Psoas muscle (tissue), 7 donors: ENCODE measurements at regions not wholly inside any gene's neighbourhood (a gene's known extent, or its start where the extent isn't known, plus 50 kb on each side); places are given as distances from the start of the nearest gene placed in this dataset.

Experiments
- ATAC-seq, 4 donors: fragments of 200-7000 bp; cut with Tn5 transposase; one replicate each; pipeline ENCODE4 v1.9.1; 2020; ENCODE audit warnings: moderate library complexity in 3 of 4, mild to moderate bottlenecking in 2 of 4
- DNase-seq, 2 donors: peaks; one replicate each; pipeline ENCODE4 v3.0.0-alpha.2; 2020
- H3K27ac ChIP-seq: fragments of 200-600 bp; one replicate; pipeline ENCODE4 v1.8.0; 2022
- H3K27me3 ChIP-seq, 3 donors: fragments of 200-600 bp in 1 of 3; one replicate each; pipeline versions ENCODE4 v1.6.1 to v1.8.0; 2013 to 2022; ENCODE audit warnings: low read length in 2 of 3, mild to moderate bottlenecking in 2 of 3, moderate library complexity in 1 of 3; ENCODE audit not compliant: insufficient read depth in 3 of 3
- H3K36me3 ChIP-seq, 2 donors: fragments of 200-600 bp in 1 of 2; one replicate each; pipeline versions ENCODE4 v1.6.1 to v1.8.0; 2013 to 2022; ENCODE audit warnings: low read depth in 1 of 2, mild to moderate bottlenecking in 1 of 2, moderate library complexity in 1 of 2; ENCODE audit not compliant: insufficient read depth in 1 of 2
- H3K4me1 ChIP-seq: fragments of 200-600 bp; one replicate; pipeline ENCODE4 v1.8.0; 2022
- H3K4me3 ChIP-seq: fragments of 200-600 bp; one replicate; pipeline ENCODE4 v1.8.0; 2022; ENCODE audit warnings: mild to moderate bottlenecking
- H3K9me3 ChIP-seq: fragments of 200-600 bp; one replicate; pipeline ENCODE4 v1.8.0; 2022
- CTCF ChIP-seq: fragments of 200-600 bp; IDR thresholded peaks from one replicate; pipeline ENCODE4 v1.8.0; 2022; ENCODE audit warnings: antibody characterized with exemption
- WGBS, 3 donors: extraction: QIAGEN DNeasy Blood & Tissue Kit; methylation state at CpG; one replicate each; pipeline versions ENCODE4 v1.1.6 to v1.1.7; 2013; 5-methylcytosine and 5-hydroxymethylcytosine counted together
- intact Hi-C, 2 donors: fragments of 100-400 bp; cut with DNase I; formaldehyde crosslinking; loops; one replicate each; pipeline versions ENCODE4 v1.11.0 to v1.14.2; 2022
- donor health status: healthy with polysubstance abuse.
- donor health status: DM: no; HTN: no; CAD: no; lungs with moderate emphysema.
- donor health status: Bipolar disorder and iron deficiency.
- donor health status: healthy.
- donor health status: DM: yes; HTN: yes; CAD: no.
- donor health status: DM: no; HTN: no; CAD: no.
- donor health status: DM: yes; HTN: yes; CAD: no.

- no peak for DNase-seq
Measured at GRCh38 chr5:73230264-73231245, 57.6 kb downstream of the TMEM174 start.

GRCh38 chr5:73229271-73229670 is 56.3 kb downstream of the TMEM174 start:
- intact Hi-C loops = no loop called here
- no peak for ATAC-seq
- Histone ChIP-seq H3K4me3 (no peak overlapping the region), H3K27me3 (peaks cover 8 to 53% (median 9%) of the 10 kb centered on the region in 3 donors), H3K36me3 (no peaks in the 10 kb centered on the region), H3K4me1 (peaks cover 4% of the 10 kb centered on the region), H3K9me3 (no peaks in the 10 kb centered on the region), H3K27ac (no peak overlapping the region)
- WGBS, 3 donors = 83 to 97% (median 89%) methylated on average over 1 of the region's 1 CpG
- no peak for DNase-seq
- no peak for TF ChIP-seq CTCF

More at GRCh38 chr5:73230264-73231245, 57.6 kb downstream of the TMEM174 start:
- no peak for ATAC-seq
- no peak for TF ChIP-seq CTCF
- Histone ChIP-seq H3K27ac (no peak overlapping the region), H3K36me3 (no peaks in the 10 kb centered on the region), H3K4me1 (peaks cover 4% of the 10 kb centered on the region), H3K4me3 (no peak overlapping the region), H3K27me3 (peaks cover 9 to 61% (median 12%) of the 10 kb centered on the region in 3 donors), H3K9me3 (no peaks in the 10 kb centered on the region)
- 44 to 48% (median 48%) methylated on average over 55 to 58 of the region's 58 CpGs for WGBS, 3 donors
- intact Hi-C loops = no loop called here

- intact Hi-C loops = no loop called here
- no peak overlapping the region for H3K27ac ChIP-seq
- no peaks in the 10 kb centered on the region for H3K36me3 ChIP-seq
- H3K27me3 ChIP-seq = peaks cover 8 to 48% (median 9%) of the 10 kb centered on the region in 3 donors
- DNase-seq (no peak), ATAC-seq (no peak)
- H3K4me1 ChIP-seq = no peaks in the 10 kb centered on the region
- H3K4me3 ChIP-seq = no peak overlapping the region
- TF ChIP-seq CTCF = no peak
- no peaks in the 10 kb centered on the region for H3K9me3 ChIP-seq
- WGBS, 3 donors = 89 to 92% (median 89%) methylated on average over 7 of the region's 7 CpGs
Measured at GRCh38 chr5:73228052-73228451, 55.1 kb downstream of the TMEM174 start.
